HEK293 (cell line): ENCODE measurements at regions not wholly inside any gene's neighbourhood (a gene's known extent, or its start where the extent isn't known, plus 50 kb on each side); places are given as distances from the start of the nearest gene placed in this dataset.

Experiments used
- CTCF ChIA-PET: fragments of 350-600 bp; formaldehyde crosslinking; extraction: SDS; loops from one replicate; lab custom pipeline; 2021; ENCODE audit warnings: antibody characterized with exemption; lab: Yijun Ruan, JAX
- POLR2A ChIA-PET: fragments of 300-600 bp; formaldehyde crosslinking; extraction: SDS; loops from one replicate; lab custom pipeline; 2020; ENCODE audit warnings: antibody characterized with exemption, inconsistent platforms; lab: Yijun Ruan, JAX
- H3K27ac ChIP-seq: fragments of 200-500 bp; sonication (Bioruptor generic); 2 replicates; pipeline ENCODE4 v1.5.1; 2014; ENCODE audit warnings: low read depth, low read length, control low read depth, inconsistent platforms; ENCODE audit errors: extremely low read depth
- H3K36me3 ChIP-seq, 2 experiments: fragments of 200-500 bp in 1 of 2; sonication (Bioruptor generic) in 1 of 2; 1 replicate in 1 of 2; 2 replicates in 1 of 2; pipeline ENCODE4 v1.5.1; 2014 to 2017; ENCODE audit warnings: inconsistent platforms in 2 of 2, low read length in 2 of 2; ENCODE audit not compliant: control insufficient read depth in 2 of 2, insufficient read depth in 1 of 2
- H3K4me1 ChIP-seq: fragments of 200-500 bp; sonication (Bioruptor generic); 2 replicates; pipeline ENCODE4 v1.5.1; 2014; ENCODE audit warnings: mild to moderate bottlenecking, low read length, inconsistent platforms; ENCODE audit not compliant: control insufficient read depth, insufficient read depth
- H3K4me3 ChIP-seq: 2 replicates; pipeline ENCODE4 v1.5.1; 2011; ENCODE audit warnings: low read depth, mild to moderate bottlenecking, control low read depth, low read length, moderate library complexity
- H3K9me3 ChIP-seq: fragments of 200-500 bp; sonication (Bioruptor generic); 2 replicates; pipeline ENCODE4 v1.5.1; 2014; ENCODE audit warnings: low read depth, low read length, inconsistent platforms; ENCODE audit not compliant: control insufficient read depth, insufficient read depth
- BCL11B ChIP-seq: fragments of 450-650 bp; formaldehyde crosslinking; IDR thresholded peaks from 2 replicates; pipeline ENCODE4 v1.5.1; 2016; ENCODE audit warnings: low read depth, missing biosample characterization, missing genetic modification characterization
- EGR2 ChIP-seq: fragments of 450-650 bp; formaldehyde crosslinking; IDR thresholded peaks from 2 replicates; pipeline ENCODE4 v1.5.1; 2016; ENCODE audit warnings: low read depth, missing biosample characterization, missing genetic modification characterization
- IKZF3 ChIP-seq: fragments of 450-650 bp; IDR thresholded peaks from 2 replicates; pipeline ENCODE4 v1.5.0; 2018; ENCODE audit warnings: missing biosample characterization, mild to moderate bottlenecking, missing genetic modification characterization, moderate library complexity
- KLF10 ChIP-seq: fragments of 450-650 bp; IDR thresholded peaks from 2 replicates; pipeline ENCODE4 v1.5.1; 2018; ENCODE audit warnings: missing biosample characterization, mild to moderate bottlenecking, missing genetic modification characterization
- MEIS1 ChIP-seq: sonication (generic); formaldehyde crosslinking; IDR thresholded peaks from 2 replicates; pipeline ENCODE4 v1.8.1; 2022; ENCODE audit warnings: missing genetic modification reagents, mild to moderate bottlenecking, borderline replicate concordance
- TCF7L2 ChIP-seq: IDR thresholded peaks from 2 replicates; pipeline ENCODE4 v1.6.1; 2011; ENCODE audit warnings: low read depth, mild to moderate bottlenecking, inconsistent platforms, low read length, moderate library complexity, borderline replicate concordance
- ZNF112 ChIP-seq: fragments of 450-650 bp; formaldehyde crosslinking; IDR thresholded peaks from 2 replicates; pipeline ENCODE4 v1.5.0; 2017; ENCODE audit warnings: missing biosample characterization, missing genetic modification characterization
- ZNF133 ChIP-seq: fragments of 450-650 bp; formaldehyde crosslinking; IDR thresholded peaks from 2 replicates; pipeline ENCODE4 v1.5.1; 2016; ENCODE audit warnings: missing biosample characterization, missing genetic modification characterization
- ZNF146 ChIP-seq: fragments of 450-650 bp; formaldehyde crosslinking; IDR thresholded peaks from 2 replicates; pipeline ENCODE4 v1.5.1; 2016; ENCODE audit warnings: missing biosample characterization, missing genetic modification characterization
- ZNF155 ChIP-seq: fragments of 450-650 bp; formaldehyde crosslinking; IDR thresholded peaks from 2 replicates; pipeline ENCODE4 v1.5.1; 2016; ENCODE audit warnings: missing biosample characterization, missing genetic modification characterization
- ZNF169 ChIP-seq: fragments of 450-650 bp; formaldehyde crosslinking; IDR thresholded peaks from 2 replicates; pipeline ENCODE4 v1.5.1; 2016; ENCODE audit warnings: missing biosample characterization, missing genetic modification characterization
- ZNF239 ChIP-seq: fragments of 450-650 bp; formaldehyde crosslinking; IDR thresholded peaks from 2 replicates; pipeline ENCODE4 v1.5.1; 2016; ENCODE audit warnings: missing biosample characterization, missing genetic modification characterization
- ZNF248 ChIP-seq: fragments of 450-650 bp; formaldehyde crosslinking; IDR thresholded peaks from 2 replicates; pipeline ENCODE4 v1.5.1; 2017; ENCODE audit warnings: missing biosample characterization, missing genetic modification characterization
- ZNF37A ChIP-seq: fragments of 450-650 bp; IDR thresholded peaks from 2 replicates; pipeline ENCODE4 v1.5.1; 2018; ENCODE audit warnings: missing biosample characterization, missing genetic modification characterization
- ZNF473 ChIP-seq: fragments of 450-650 bp; formaldehyde crosslinking; IDR thresholded peaks from 2 replicates; pipeline ENCODE4 v1.5.1; 2017; ENCODE audit warnings: missing biosample characterization, missing genetic modification characterization
- ZNF514 ChIP-seq: fragments of 450-650 bp; formaldehyde crosslinking; IDR thresholded peaks from 2 replicates; pipeline ENCODE4 v1.5.1; 2016; ENCODE audit warnings: missing biosample characterization, missing genetic modification characterization
- ZNF561 ChIP-seq: fragments of 450-650 bp; IDR thresholded peaks from 2 replicates; pipeline ENCODE4 v1.5.1; 2018; ENCODE audit warnings: missing biosample characterization, missing genetic modification characterization, borderline replicate concordance
- ZNF585B ChIP-seq: fragments of 450-650 bp; formaldehyde crosslinking; IDR thresholded peaks from 2 replicates; pipeline ENCODE4 v1.5.1; 2016; ENCODE audit warnings: missing biosample characterization, missing genetic modification characterization
- ZNF596 ChIP-seq: fragments of 450-650 bp; IDR thresholded peaks from 2 replicates; pipeline ENCODE4 v1.5.0; 2018; ENCODE audit warnings: missing biosample characterization, mild to moderate bottlenecking, missing genetic modification characterization, moderate library complexity
- ZNF645 ChIP-seq: fragments of 450-650 bp; formaldehyde crosslinking; IDR thresholded peaks from 2 replicates; pipeline ENCODE4; 2016; ENCODE audit warnings: missing biosample characterization, missing genetic modification characterization
- ZNF670 ChIP-seq: fragments of 450-650 bp; formaldehyde crosslinking; IDR thresholded peaks from 2 replicates; pipeline ENCODE4 v1.5.1; 2016; ENCODE audit warnings: missing biosample characterization, missing genetic modification characterization, low read depth
- ZNF776 ChIP-seq: fragments of 450-650 bp; formaldehyde crosslinking; IDR thresholded peaks from 2 replicates; pipeline ENCODE4 v1.5.0; 2017; ENCODE audit warnings: missing biosample characterization, missing genetic modification characterization, borderline replicate concordance
- TF ChIP-seq, protein P1 (sequence below): fragments of 450-650 bp; formaldehyde crosslinking; IDR thresholded peaks from 2 replicates; pipeline ENCODE4 v1.5.1; 2017; ENCODE audit warnings: missing biosample characterization, missing genetic modification characterization

GRCh38 chrX:5638572-5638971, 590.1 kb downstream of the NLGN4X start:
- H3K4me3 ChIP-seq, result no peak overlapping the region
- POLR2A ChIA-PET, result no interaction called here
- no peaks in the 10 kb centered on the region for H3K4me1 ChIP-seq

GRCh38 chrX:5632887-5633286, 595.8 kb downstream of the NLGN4X start:
- no peak for TF ChIP-seq ZNF670 (tag by site-specific recombination)
- no peak for TF ChIP-seq ZNF169
- TF ChIP-seq ZNF596, result no peak
- no peak for TF ChIP-seq ZNF473
- no peak for TF ChIP-seq MEIS1 (CRISPR knock-in tag)
- TF ChIP-seq ZNF514 (tag by site-specific recombination), result no peak
- TF ChIP-seq ZNF37A (tag by site-specific recombination), result no peak
- no peak for TF ChIP-seq ZNF133 (tag by site-specific recombination)
- CTCF ChIA-PET, result no interaction called here
- Histone ChIP-seq H3K36me3 (no peaks in the 10 kb centered on the region), H3K9me3 (no peaks in the 10 kb centered on the region), H3K4me1 (no peaks in the 10 kb centered on the region), H3K27ac (no peak overlapping the region), H3K4me3 (no peak overlapping the region)
- POLR2A ChIA-PET, result no interaction called here

More at GRCh38 chrX:5638572-5638971, 590.1 kb downstream of the NLGN4X start:
- H3K27ac ChIP-seq, result no peak overlapping the region
- no peak for TF ChIP-seq KLF10
- TF ChIP-seq, protein P1, sequence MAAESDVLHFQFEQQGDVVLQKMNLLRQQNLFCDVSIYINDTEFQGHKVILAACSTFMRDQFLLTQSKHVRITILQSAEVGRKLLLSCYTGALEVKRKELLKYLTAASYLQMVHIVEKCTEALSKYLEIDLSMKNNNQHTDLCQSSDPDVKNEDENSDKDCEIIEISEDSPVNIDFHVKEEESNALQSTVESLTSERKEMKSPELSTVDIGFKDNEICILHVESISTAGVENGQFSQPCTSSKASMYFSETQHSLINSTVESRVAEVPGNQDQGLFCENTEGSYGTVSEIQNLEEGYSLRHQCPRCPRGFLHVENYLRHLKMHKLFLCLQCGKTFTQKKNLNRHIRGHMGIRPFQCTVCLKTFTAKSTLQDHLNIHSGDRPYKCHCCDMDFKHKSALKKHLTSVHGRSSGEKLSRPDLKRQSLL (tag by site-specific recombination), result no peak
- no peaks in the 10 kb centered on the region for H3K36me3 ChIP-seq
- H3K9me3 ChIP-seq, result no peaks in the 10 kb centered on the region
- CTCF ChIA-PET, result no interaction called here

DNA sequence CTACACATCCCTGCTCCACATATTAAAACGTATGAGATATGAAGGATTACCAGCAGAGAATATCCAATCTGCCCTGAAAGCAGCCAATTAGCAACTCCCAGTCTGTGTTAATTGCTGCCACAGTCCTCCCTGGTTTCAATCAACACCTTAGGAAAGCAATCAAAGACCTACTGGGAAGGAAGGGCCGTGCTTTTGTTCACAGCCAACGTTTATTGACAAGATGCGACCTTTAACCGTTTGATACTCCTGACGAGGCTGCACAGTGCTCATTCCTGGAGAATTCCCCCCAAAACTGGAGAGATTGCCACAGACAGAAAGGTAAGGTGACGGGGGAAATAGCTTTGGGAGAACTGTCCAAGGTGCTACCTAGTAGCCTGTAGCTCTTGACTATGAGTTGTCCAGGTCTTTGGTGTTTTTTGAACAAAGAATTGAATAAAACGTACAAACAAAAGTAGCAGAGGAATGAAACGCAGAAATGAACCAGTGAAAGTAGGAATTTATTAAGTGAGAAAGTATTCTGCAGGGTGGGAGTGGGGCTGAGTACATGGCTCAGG, 596.5 kb downstream of the NLGN4X start:
- Histone ChIP-seq H3K36me3 (no peaks in the 10 kb centered on the region), H3K9me3 (no peaks in the 10 kb centered on the region)
- CTCF ChIA-PET, result no interaction called here
- TF ChIP-seq, protein P1 (tag by site-specific recombination), result no peak
- TF ChIP-seq, all 188 proteins: peak for 0
- H3K4me1 ChIP-seq, result no peaks in the 10 kb centered on the region
- no peak overlapping the region for H3K27ac ChIP-seq
- POLR2A ChIA-PET, result no interaction called here
- no peak overlapping the region for H3K4me3 ChIP-seq

- TF ChIP-seq EGR2 (tag by site-specific recombination) (no peak), ZNF585B (tag by site-specific recombination) (no peak), ZNF112 (no peak), ZNF239 (tag by site-specific recombination) (no peak)
- TF ChIP-seq, all 188 proteins: peak for 0
- ChIA-PET POLR2A (no interaction called here), CTCF (no interaction called here)
- no peak overlapping the region for H3K4me3 ChIP-seq
- H3K27ac ChIP-seq, result no peak overlapping the region
- H3K9me3 ChIP-seq, result no peaks in the 10 kb centered on the region
- H3K36me3 ChIP-seq, result no peaks in the 10 kb centered on the region
- no peaks in the 10 kb centered on the region for H3K4me1 ChIP-seq
Observed at GRCh38 chrX:5617666-5618065, 611.0 kb downstream of the NLGN4X start.

GRCh38 chrX:5595570-5595969, 633.1 kb downstream of the NLGN4X start:
- H3K27ac ChIP-seq, result no peak overlapping the region
- TF ChIP-seq ZNF155, result no peak
- TF ChIP-seq ZNF561 (tag by site-specific recombination), result no peak
- no peak for TF ChIP-seq ZNF645
- TF ChIP-seq ZNF248 (tag by site-specific recombination), result no peak
- TF ChIP-seq ZNF776, result no peak
- no peak for TF ChIP-seq MEIS1 (CRISPR knock-in tag)
- no peak for TF ChIP-seq BCL11B (tag by site-specific recombination)
- TF ChIP-seq IKZF3 (tag by site-specific recombination), result no peak
- no peak for TF ChIP-seq TCF7L2
- TF ChIP-seq ZNF146 (tag by site-specific recombination), result no peak
- H3K4me1 ChIP-seq, result no peaks in the 10 kb centered on the region
- ChIA-PET CTCF (no interaction called here), POLR2A (no interaction called here)
- H3K4me3 ChIP-seq, result no peak overlapping the region
- H3K9me3 ChIP-seq, result no peaks in the 10 kb centered on the region
- H3K36me3 ChIP-seq, result no peaks in the 10 kb centered on the region
